C4-2B (cell line): ENCODE measurements at regions not wholly inside any gene's neighbourhood (a gene's known extent, or its start where the extent isn't known, plus 50 kb on each side); places are given as distances from the start of the nearest gene placed in this dataset.

Experiments
- CTCF ChIP-seq: fragments of 450-650 bp; conservative IDR thresholded peaks from 2 replicates; pipeline ENCODE4 v1.5.1; 2017; ENCODE audit warnings: mild to moderate bottlenecking
- ZFX ChIP-seq: fragments of 450-650 bp; IDR thresholded peaks from 2 replicates; pipeline ENCODE4 v1.6.1; 2017

GRCh38 chr2:88924533-88924932, 233.1 kb downstream of the RPIA start:
- TF ChIP-seq CTCF (no peak), ZFX (no peak)
